GM19025 (cell line): ENCODE measurements at regions not wholly inside any gene's neighbourhood (a gene's known extent, or its start where the extent isn't known, plus 50 kb on each side); places are given as distances from the start of the nearest gene placed in this dataset.
"Not testable (repeated sequence)": the region's sequence is repeated elsewhere in the genome, so short reads cannot be mapped to it uniquely, and the experiment has no call there.

Experiments
- ATAC-seq: cut with Tn5 transposase; IDR thresholded peaks from one replicate; pipeline ENCODE4 v1.9.1; 2021; ENCODE audit warnings: mild to moderate bottlenecking, low read depth, moderate library complexity; ENCODE audit not compliant: unreplicated experiment

DNA sequence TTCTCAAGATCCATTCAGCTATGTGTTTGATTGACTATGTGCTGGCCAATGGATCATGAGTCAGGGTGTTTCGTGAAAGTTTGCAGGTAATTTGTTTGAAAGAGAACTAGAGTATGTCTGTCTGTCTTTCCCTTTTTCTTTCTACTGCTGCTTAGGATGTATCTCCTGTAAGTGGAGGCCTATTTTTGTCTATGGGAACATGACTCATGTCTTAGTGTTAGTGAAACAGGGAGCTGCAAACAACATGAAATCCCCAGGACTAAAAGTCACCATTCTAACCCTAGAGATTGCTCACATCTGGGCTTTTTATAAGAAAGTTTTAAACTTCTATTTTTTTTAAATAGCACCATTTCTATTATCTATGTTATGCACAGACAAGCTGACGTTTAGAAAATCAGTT lies 333.0 kb downstream of the CCER1 start:
- no peak for ATAC-seq

DNA sequence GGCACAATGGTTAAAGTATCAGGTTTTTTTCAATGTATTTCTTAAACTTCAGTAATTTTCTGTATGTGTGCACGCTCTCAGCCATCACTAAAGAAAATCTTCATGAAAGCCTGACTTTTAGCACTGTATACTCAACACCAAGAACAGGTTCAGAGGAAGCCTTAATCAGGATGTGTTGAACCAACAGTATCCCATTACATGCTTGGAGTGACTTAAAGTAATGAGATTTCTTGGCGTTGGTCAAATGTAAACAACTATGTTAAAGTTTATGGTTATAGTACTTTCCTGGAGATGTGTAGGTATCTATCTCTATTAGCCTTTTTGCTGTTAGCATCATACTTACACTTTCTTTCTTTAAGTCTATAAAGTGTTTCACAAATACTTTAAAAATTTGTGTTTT lies 335.0 kb downstream of the CCER1 start:
- ATAC-seq: no peak

DNA sequence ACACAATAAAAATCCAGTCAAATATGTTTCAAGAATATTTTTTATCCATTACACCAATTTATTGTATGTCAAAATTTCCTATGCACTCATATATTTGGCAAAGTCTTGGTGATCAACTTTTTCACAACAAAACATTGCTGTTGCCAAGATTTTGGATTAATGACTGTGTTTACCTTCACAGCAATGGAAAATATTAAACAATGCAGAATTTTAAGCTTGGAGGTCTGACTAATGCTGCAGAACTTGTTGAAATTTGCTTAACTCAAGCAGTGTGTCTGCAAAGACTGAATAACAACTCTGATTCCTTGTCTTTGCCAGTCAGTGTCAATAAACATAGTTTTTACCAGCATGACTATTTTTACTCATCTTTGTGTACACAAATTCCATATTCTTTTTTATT lies 336.4 kb downstream of the CCER1 start:
- ATAC-seq: no peak

DNA sequence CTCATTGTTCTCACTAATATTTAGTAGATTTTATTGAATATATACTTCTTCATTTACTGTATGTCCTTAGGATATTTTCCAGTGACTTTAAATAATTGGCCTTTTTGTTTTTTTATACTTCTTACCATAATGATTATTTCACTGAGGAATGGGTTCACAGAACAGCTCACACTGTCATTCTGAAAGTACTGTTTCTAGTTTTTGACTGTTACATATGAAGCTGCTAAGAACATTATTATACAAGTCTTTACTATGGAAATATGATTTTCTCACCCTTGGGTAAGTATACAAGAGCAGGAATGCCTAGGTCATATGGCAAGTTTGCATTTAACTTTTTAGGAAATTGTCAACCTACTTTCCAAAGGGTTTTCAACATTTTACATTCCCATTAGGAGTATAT lies 343.1 kb downstream of the CCER1 start:
- no peak for ATAC-seq

- ATAC-seq: no peak
These were observed 343.9 kb downstream of the CCER1 start for GRCh38 chr12:90611048-90611447.

DNA sequence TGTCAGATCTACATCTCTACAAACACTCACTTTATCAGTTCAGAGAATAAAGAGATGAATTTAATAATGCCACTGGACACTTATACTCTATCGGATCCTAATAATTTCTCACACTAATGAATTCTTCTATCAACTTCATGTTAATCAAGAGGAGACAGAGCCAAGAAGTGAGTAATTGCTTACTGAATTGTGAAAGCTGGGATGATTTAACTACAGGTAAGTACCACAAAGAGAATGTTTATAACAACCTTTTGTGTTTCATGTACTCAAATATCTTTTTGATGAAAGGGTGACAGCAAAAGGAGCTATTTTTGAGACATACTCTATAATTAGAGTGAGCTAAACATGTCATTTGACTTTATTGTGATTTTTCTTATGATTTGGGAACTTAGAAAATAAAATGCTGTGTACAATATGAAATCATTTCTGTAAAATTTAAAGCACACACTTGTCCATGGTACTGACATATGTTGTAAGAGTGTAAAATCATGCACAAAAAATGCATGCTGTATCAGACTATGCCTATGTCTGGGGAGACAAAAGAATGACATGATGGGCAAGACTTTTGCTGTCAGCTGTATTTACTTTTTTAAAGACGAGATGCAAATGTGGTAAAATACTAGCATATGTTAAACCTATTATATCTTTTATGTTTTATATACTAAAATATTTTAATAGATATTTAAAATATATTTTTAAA lies 361.2 kb downstream of the CCER1 start:
- no peak for ATAC-seq

DNA sequence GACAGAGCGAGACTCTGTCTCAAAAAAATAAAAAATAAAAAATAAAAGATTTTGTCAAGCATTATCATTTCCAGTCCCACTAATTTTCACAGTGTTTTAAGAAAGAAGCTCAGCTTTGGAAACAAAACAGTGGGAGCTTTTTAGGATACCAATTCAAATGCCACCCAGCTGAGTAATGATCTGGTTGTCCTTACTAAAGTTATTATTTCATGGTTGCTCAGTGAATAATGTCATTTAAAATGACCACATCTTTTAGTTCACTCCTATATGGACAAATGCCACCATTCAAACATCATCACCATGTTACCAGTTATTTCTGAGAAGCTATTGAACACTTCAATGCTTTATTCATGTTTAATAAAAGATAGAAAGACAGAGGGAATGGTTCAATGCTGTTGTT lies 365.0 kb downstream of the CCER1 start:
- no peak for ATAC-seq

DNA sequence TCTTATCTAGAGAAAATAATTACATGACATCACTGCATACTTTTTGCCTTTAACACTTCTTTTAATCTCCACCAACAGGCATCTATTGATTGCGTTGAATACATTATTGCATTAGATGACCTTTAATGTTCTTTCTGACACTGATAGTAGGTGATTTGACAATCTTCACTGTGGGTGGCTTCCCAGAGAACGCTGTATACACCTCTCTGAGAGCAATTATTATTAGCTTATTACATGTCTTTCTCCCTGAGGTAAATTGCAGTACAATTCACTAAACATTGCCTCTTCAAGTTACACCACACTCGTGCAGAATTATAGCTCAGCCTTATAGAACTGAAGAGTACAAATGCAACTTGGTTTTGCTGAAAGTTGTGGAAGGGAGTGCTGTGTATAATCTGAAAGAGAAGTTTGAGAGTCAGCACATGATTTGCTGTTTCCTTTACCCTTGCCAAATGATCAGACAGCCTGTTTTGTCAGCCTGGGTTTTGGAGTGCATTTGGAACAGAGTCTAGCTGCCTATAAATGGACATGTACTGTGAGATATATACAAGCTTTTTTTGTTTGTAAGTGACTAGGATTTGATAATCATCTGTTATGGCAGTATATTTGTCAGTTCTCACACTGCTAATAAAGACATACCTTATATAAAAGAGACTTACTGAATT lies 369.2 kb downstream of the CCER1 start:
- ATAC-seq: no peak

DNA sequence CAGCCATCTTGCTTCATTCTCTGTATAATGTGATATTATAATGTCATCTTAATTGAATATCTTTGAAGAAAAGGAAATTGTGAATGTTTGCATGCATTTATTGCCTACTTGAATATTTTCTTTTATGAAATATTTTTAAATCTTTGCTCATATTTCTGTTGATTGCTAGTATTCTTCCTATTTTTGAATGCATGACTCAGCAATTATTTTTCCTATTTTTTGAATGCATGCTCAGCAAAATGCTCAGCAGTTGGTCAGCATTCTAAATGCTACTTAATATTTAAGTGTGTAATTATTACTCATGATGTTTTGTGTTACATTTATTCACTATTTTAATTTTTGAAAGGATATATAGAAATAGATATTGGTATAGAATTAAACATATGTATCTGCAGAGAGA lies 378.3 kb downstream of the CCER1 start:
- ATAC-seq: no peak

DNA sequence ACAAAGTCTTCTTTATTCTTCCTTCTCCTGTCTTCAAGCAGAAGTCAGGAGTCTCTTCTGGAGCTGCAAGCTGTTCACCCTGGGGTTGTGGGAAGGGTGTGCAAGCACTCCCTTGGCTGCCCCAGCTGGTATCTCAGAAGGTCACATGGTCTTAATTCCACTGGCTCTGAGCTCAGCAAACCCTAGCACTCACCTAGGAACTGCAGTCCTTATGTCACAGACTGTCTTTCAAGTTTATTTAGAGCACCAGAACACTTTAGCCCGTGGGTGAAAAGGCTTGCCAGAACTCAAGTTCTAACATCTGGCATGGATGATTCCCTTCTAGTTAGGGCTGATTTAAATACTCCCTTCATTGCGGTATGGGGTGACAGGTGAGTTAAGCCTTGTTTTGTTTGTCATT lies 379.0 kb downstream of the CCER1 start:
- ATAC-seq: no peak

- ATAC-seq: no peak
These were observed 380.3 kb downstream of the CCER1 start for GRCh38 chr12:90574676-90575075.

- ATAC-seq: no peak
These were observed 382.2 kb downstream of the CCER1 start for GRCh38 chr12:90572778-90573177.

DNA sequence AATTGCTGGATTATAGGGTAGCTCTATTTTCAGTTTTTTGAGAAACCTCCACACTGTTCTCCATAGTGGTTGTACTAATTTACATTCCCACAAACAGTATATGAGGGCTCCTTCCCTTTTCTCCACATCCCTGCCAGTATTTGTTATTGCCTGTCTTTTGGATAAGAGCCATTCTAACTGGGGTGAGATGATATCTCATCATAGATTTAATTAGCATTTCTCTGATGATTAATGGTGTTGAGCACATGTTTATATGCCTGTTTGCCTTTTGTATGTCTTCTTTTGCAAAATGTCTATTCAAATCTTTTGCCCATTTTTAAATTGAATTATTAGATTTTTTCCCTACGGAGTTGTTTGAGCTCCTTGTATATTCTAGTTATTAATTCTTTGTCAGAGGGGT lies 385.3 kb downstream of the CCER1 start:
- no peak for ATAC-seq

- ATAC-seq: no peak
These were observed 392.3 kb downstream of the CCER1 start for GRCh38 chr12:90562671-90563070.

GRCh38 chr12:90548595-90548994 lies 406.4 kb downstream of the CCER1 start:
- no peak for ATAC-seq

GRCh38 chr12:90546511-90546910 lies 408.5 kb downstream of the CCER1 start:
- no peak for ATAC-seq

DNA sequence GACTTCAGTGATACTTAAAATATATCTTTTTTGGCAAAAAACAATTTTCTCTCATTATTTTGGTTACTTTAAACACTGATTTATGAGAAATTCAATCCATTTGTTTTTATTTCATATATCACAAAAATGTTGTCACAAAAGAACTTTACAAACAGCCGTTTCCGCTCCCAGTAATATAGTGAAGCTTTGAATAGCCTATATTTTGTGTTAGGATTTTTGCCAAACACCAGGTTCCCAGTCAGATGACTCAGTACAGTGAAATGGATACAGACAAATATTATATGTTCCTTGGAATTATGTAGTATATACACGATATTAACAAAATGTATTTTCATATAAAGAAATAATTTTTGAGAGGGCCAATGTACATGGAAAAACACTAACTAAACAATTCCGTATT lies 411.1 kb downstream of the CCER1 start:
- no peak for ATAC-seq

GRCh38 chr12:90543374-90543773 lies 411.6 kb downstream of the CCER1 start:
- ATAC-seq: no peak

DNA sequence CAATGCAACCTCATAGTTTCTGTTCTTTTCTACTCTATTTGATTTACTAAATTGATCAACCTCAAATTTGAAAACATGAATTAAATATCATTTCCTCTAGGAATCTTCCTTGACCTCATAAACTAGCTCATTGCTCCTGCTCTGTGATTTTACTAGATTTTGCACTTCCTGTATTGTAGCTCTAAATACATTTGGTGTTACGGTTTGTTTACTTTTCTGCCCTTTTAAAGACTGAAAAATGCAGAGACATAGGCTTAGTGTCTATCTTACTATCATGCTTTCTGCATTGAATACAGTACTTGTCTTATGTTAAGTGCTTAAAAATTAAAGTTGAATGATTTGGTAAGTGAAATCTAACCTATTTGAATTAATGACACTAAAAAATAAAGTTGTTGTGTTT lies 412.1 kb downstream of the CCER1 start:
- ATAC-seq: not testable (repeated sequence)

DNA sequence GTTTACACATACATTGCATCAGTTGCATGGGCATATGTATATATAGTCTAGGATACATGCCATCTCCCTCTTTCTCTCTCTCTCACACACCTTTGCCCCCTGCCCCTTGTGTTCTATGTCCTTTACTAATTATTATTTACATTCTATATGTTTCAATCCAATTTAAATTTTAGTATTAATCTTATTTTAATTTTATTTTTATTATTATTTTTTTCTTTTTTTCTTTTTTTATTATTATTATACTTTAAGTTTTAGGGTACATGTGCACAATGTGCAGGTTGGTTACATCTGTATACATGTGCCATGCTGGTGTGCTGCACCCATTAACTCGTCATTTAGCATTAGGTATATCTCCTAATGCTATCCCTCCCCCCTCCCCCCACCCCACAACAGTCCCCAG lies 421.1 kb downstream of the CCER1 start:
- not testable (repeated sequence) for ATAC-seq

GRCh38 chr12:90520002-90520734 lies 434.8 kb downstream of the CCER1 start:
- no peak for ATAC-seq

DNA sequence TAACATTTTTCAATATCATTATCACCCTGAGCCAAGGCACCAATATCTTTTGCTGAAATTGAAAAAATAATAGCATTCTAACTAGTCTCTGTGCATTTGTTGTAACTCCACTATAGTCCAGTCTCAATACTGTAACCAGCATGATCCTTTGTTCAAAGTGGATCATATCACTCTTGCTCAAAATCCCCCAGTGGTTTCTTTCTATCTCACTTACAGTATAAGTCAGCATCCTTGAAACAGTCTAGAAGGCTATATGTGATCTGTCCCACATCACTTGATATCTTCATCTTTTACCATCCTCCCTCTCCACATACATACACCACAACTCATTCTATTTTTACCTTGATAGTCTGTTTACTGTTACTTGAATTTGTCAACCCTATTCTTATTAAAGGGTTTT lies 435.7 kb downstream of the CCER1 start:
- no peak for ATAC-seq
